ENCODE measurements at regions not wholly inside any gene's neighbourhood (a gene's known extent, or its start where the extent isn't known, plus 50 kb on each side); places are given as distances from the start of the nearest gene placed in this dataset.

GRCh38 chr20:50341880-50342637 is 151.4 kb downstream of the CEBPB start:
- no peak for DNase-seq (ENCODE audit: low read depth in 2 of 2)
- no peak for TF ChIP-seq CTCF (IDR thresholded peaks at IDR 0.05; ENCODE audit: low read depth, low read length)
- no peak overlapping the region for H3K4me3 ChIP-seq (replicated peaks in 1 of 2; ENCODE audit: low read depth in 2 of 2, low read length in 2 of 2)

GRCh38 chr20:50342638-50343102 is 152.0 kb downstream of the CEBPB start:
- no peak for TF ChIP-seq CTCF (IDR thresholded peaks at IDR 0.05; ENCODE audit: low read depth, low read length)
- DNase-seq (ENCODE audit: low read depth in 2 of 2), result no peak

GRCh38 chr20:50343125-50343489 is 152.5 kb downstream of the CEBPB start:
- no peak for TF ChIP-seq CTCF (IDR thresholded peaks at IDR 0.05; ENCODE audit: low read depth, low read length)
- H3K4me3 ChIP-seq (replicated peaks in 1 of 2; ENCODE audit: low read depth in 2 of 2, low read length in 2 of 2), result no peak overlapping the region
- no peak for DNase-seq (ENCODE audit: low read depth in 2 of 2)

More at GRCh38 chr20:50342638-50343102, 152.0 kb downstream of the CEBPB start:
- H3K4me3 ChIP-seq (replicated peaks in 1 of 2; ENCODE audit: low read depth in 2 of 2, low read length in 2 of 2), result no peak overlapping the region

- DNase-seq (ENCODE audit: low read depth in 2 of 2), result no peak
- no peak for TF ChIP-seq CTCF (IDR thresholded peaks at IDR 0.05; ENCODE audit: low read depth, low read length)
- no peak overlapping the region for H3K4me3 ChIP-seq (replicated peaks in 1 of 2; ENCODE audit: low read depth in 2 of 2, low read length in 2 of 2)
Measured at GRCh38 chr20:50343490-50344179, 153.0 kb downstream of the CEBPB start.

GRCh38 chr20:50344232-50345071 is 153.8 kb downstream of the CEBPB start:
- peak; percentile 25 for TF ChIP-seq CTCF (IDR thresholded peaks at IDR 0.05; ENCODE audit: low read depth, low read length)
- no peak for DNase-seq (ENCODE audit: low read depth in 2 of 2)
- no peak overlapping the region for H3K4me3 ChIP-seq (replicated peaks in 1 of 2; ENCODE audit: low read depth in 2 of 2, low read length in 2 of 2)

GRCh38 chr20:50345712-50346373 is 155.2 kb downstream of the CEBPB start:
- DNase-seq (ENCODE audit: low read depth in 2 of 2), result no peak
- H3K4me3 ChIP-seq (replicated peaks in 1 of 2; ENCODE audit: low read depth in 2 of 2, low read length in 2 of 2), result no peak overlapping the region
- TF ChIP-seq CTCF (IDR thresholded peaks at IDR 0.05; ENCODE audit: low read depth, low read length), result no peak

All from cardiac fibroblast (primary cell).